ENCODE measurements at regions not wholly inside any gene's neighbourhood (a gene's known extent, or its start where the extent isn't known, plus 50 kb on each side); places are given as distances from the start of the nearest gene placed in this dataset.

DNA sequence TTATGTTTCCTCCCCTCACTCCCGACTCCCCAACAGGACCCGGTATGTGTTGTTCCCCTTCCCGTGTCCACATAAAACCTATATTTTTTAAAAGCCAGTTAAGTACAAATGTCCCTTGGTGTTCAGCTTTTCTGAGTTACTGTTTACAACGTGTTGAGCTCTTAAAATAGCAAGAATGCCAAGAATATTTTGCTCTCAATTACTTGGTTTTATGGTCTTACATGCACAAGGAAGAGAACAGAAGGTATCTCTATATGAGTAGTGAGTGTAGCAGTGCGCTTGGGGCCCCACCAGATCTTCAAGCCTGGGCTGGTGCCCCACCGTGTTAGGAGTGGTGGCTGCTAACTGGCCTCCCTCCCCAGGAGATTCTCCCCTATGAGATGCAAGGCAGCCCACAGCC, 75.3 kb downstream of the RIN2 start:
- TF ChIP-seq, protein P1, sequence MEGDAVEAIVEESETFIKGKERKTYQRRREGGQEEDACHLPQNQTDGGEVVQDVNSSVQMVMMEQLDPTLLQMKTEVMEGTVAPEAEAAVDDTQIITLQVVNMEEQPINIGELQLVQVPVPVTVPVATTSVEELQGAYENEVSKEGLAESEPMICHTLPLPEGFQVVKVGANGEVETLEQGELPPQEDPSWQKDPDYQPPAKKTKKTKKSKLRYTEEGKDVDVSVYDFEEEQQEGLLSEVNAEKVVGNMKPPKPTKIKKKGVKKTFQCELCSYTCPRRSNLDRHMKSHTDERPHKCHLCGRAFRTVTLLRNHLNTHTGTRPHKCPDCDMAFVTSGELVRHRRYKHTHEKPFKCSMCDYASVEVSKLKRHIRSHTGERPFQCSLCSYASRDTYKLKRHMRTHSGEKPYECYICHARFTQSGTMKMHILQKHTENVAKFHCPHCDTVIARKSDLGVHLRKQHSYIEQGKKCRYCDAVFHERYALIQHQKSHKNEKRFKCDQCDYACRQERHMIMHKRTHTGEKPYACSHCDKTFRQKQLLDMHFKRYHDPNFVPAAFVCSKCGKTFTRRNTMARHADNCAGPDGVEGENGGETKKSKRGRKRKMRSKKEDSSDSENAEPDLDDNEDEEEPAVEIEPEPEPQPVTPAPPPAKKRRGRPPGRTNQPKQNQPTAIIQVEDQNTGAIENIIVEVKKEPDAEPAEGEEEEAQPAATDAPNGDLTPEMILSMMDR (conservative IDR thresholded peaks at IDR 0.05) = no peak
- TF ChIP-seq EZH2 (IDR thresholded peaks at IDR 0.05; ENCODE audit: low read depth) = no peak
